HEK293T (cell line): ENCODE measurements at regions not wholly inside any gene's neighbourhood (a gene's known extent, or its start where the extent isn't known, plus 50 kb on each side); places are given as distances from the start of the nearest gene placed in this dataset.

Source experiments
- BHLHE40 ChIP-seq: fragments of 450-650 bp; IDR thresholded peaks from 2 replicates; pipeline ENCODE4 v1.6.1; 2016; ENCODE audit warnings: mild to moderate bottlenecking, moderate library complexity, borderline replicate concordance
- CTBP1 ChIP-seq: fragments of 450-650 bp; IDR thresholded peaks from 2 replicates; pipeline ENCODE4 v1.6.1; 2016; ENCODE audit warnings: borderline replicate concordance
- ELF4 ChIP-seq: fragments of 450-650 bp; IDR thresholded peaks from 2 replicates; pipeline ENCODE4 v1.6.1; 2017; ENCODE audit warnings: antibody characterized with exemption
- FOXK2 ChIP-seq: fragments of 450-650 bp; IDR thresholded peaks from 2 replicates; pipeline ENCODE4 v1.6.1; 2016; ENCODE audit warnings: mild to moderate bottlenecking
- FOXM1 ChIP-seq: fragments of 450-650 bp; IDR thresholded peaks from 2 replicates; pipeline ENCODE4 v1.6.1; 2017; ENCODE audit warnings: mild to moderate bottlenecking, borderline replicate concordance
- L3MBTL2 ChIP-seq: fragments of 450-650 bp; conservative IDR thresholded peaks from 2 replicates; pipeline ENCODE4 v1.6.1; 2016; ENCODE audit warnings: mild to moderate bottlenecking
- LEF1 ChIP-seq: fragments of 450-650 bp; IDR thresholded peaks from 2 replicates; pipeline ENCODE4 v1.6.1; 2017; ENCODE audit warnings: mild to moderate bottlenecking, borderline replicate concordance
- SP1 ChIP-seq: fragments of 450-650 bp; IDR thresholded peaks from 2 replicates; pipeline ENCODE4 v1.6.1; 2017
- TARDBP ChIP-seq: fragments of 450-650 bp; IDR thresholded peaks from 2 replicates; pipeline ENCODE4 v1.6.1; 2016
- ZNF384 ChIP-seq: fragments of 450-650 bp; IDR thresholded peaks from 2 replicates; pipeline ENCODE4 v1.6.1; 2016

- TF ChIP-seq BHLHE40 (no peak), ZNF384 (no peak), SP1 (no peak), FOXM1 (no peak), ELF4 (no peak), CTBP1 (no peak), L3MBTL2 (no peak), TARDBP (no peak), LEF1 (no peak), FOXK2 (no peak)
These were observed 175.0 kb downstream of the CCDC71L start for GRCh38 chr7:106485919-106486318.
